Liver (tissue), 8 donors: ENCODE measurements at regions not wholly inside any gene's neighbourhood (a gene's known extent, or its start where the extent isn't known, plus 50 kb on each side); places are given as distances from the start of the nearest gene placed in this dataset. TPM values are rescaled to one million over a fixed set of nuclear protein-coding genes. Genes with fewer than 3 reads are reported as not detected.
"Not testable (repeated sequence)": the region's sequence is repeated elsewhere in the genome, so short reads cannot be mapped to it uniquely, and the experiment has no call there.

Source experiments
- DNase-seq: peaks from one replicate; pipeline ENCODE4 v3.0.0-alpha.2; 2017; ENCODE audit warnings: low spot score
- H3K27ac ChIP-seq, 2 donors: one replicate each; pipeline ENCODE4 v1.7.0; 2013; ENCODE audit warnings: inconsistent platforms in 2 of 2, low read length in 2 of 2, control low read depth in 1 of 2, low read depth in 1 of 2, mild to moderate bottlenecking in 1 of 2
- H3K27me3 ChIP-seq, 4 donors: one replicate each; pipeline versions ENCODE4 v1.6.1 to v1.7.0; 2013; ENCODE audit warnings: low read length in 3 of 4, inconsistent platforms in 1 of 4, mild to moderate bottlenecking in 1 of 4, moderate library complexity in 1 of 4; ENCODE audit not compliant: control insufficient read depth in 4 of 4, insufficient read depth in 4 of 4
- H3K36me3 ChIP-seq, 4 donors: one replicate each; pipeline versions ENCODE4 v1.6.1 to v1.7.0; 2013; ENCODE audit warnings: low read length in 3 of 4, mild to moderate bottlenecking in 3 of 4, low read depth in 1 of 4, moderate library complexity in 1 of 4; ENCODE audit not compliant: control insufficient read depth in 4 of 4, insufficient read depth in 3 of 4
- H3K4me1 ChIP-seq, 4 donors: one replicate each; pipeline versions ENCODE4 v1.6.1 to v1.7.0; 2013; ENCODE audit warnings: low read length in 3 of 4, mild to moderate bottlenecking in 3 of 4, moderate library complexity in 1 of 4; ENCODE audit not compliant: control insufficient read depth in 4 of 4, insufficient read depth in 4 of 4
- H3K4me3 ChIP-seq, 3 donors: one replicate each; pipeline versions ENCODE4 v1.6.1 to v1.7.0; 2013; ENCODE audit warnings: low read length in 3 of 3, control low read depth in 1 of 3, low read depth in 1 of 3, mild to moderate bottlenecking in 1 of 3
- H3K9ac ChIP-seq, 2 donors: one replicate each; pipeline ENCODE4 v1.7.0; 2013; ENCODE audit warnings: low read length in 2 of 2, mild to moderate bottlenecking in 2 of 2, moderate library complexity in 2 of 2, control low read depth in 1 of 2, low read depth in 1 of 2
- H3K9me3 ChIP-seq, 4 donors: one replicate each; pipeline versions ENCODE4 v1.6.1 to v1.7.0; 2013; ENCODE audit warnings: low read length in 3 of 4; ENCODE audit not compliant: control insufficient read depth in 4 of 4
- JUND ChIP-seq, 2 donors: IDR thresholded peaks; 2 replicates each; pipeline ENCODE4 v1.6.1; 2016; ENCODE audit warnings: antibody characterized with exemption in 2 of 2
- TAF1 ChIP-seq: conservative IDR thresholded peaks from 2 replicates; pipeline ENCODE4 v1.6.1; 2016; ENCODE audit warnings: antibody characterized with exemption, mild to moderate bottlenecking
- ZBTB33 ChIP-seq: IDR thresholded peaks from 2 replicates; pipeline ENCODE4 v1.6.1; 2016; ENCODE audit warnings: antibody characterized with exemption
- WGBS: extraction: QIAGEN DNeasy Blood & Tissue Kit; methylation state at CpG from one replicate; pipeline ENCODE4 v1.1.7; 2013; 5-methylcytosine and 5-hydroxymethylcytosine counted together
- small RNA-seq: library from RNA; depleted of rRNA; stranded (forward); fragments of <200 nt; gene quantifications from one replicate; pipeline ENCODE3, GENCODE V24; 2014
- donor health status: healthy.
- donor health status: healthy.
- donor health status: healthy.
- donor health status: healthy.

- no peak for DNase-seq
- WGBS = 82% methylated on average over 5 of the region's 5 CpGs
- Histone ChIP-seq H3K36me3 (no peaks in the 10 kb centered on the region), H3K9ac (no peak overlapping the region), H3K27me3 (no peaks in the 10 kb centered on the region), H3K4me1 (no peaks in the 10 kb centered on the region), H3K4me3 (no peak overlapping the region), H3K27ac (no peak overlapping the region), H3K9me3 (no peaks in the 10 kb centered on the region)
- TF ChIP-seq ZBTB33 (no peak), TAF1 (no peak), JUND (IDR thresholded peaks at IDR 0.05) (no peak)
Measured at GRCh38 chr17:30579610-30580315, 102.6 kb downstream of the GOSR1 start.

GRCh38 chr17:30578015-30578717 lies 101.0 kb downstream of the GOSR1 start:
- not testable (repeated sequence) for H3K9ac ChIP-seq, H3K27me3 ChIP-seq, H3K36me3 ChIP-seq, H3K27ac ChIP-seq, DNase-seq, H3K9me3 ChIP-seq, H3K4me3 ChIP-seq, H3K4me1 ChIP-seq
- 84% methylated on average over 9 of the region's 9 CpGs for WGBS

Small RNA genes in the stretch of these regions (small RNA-seq; reads per million reads assigned to genes)
- gene AC005562.1 (not detected), gene AC127024.7 (not detected), gene RN7SL316P (not detected)
